GM21360 (cell line): ENCODE measurements at regions not wholly inside any gene's neighbourhood (a gene's known extent, or its start where the extent isn't known, plus 50 kb on each side); places are given as distances from the start of the nearest gene placed in this dataset.
"Not testable (repeated sequence)": the region's sequence is repeated elsewhere in the genome, so short reads cannot be mapped to it uniquely, and the experiment has no call there.

Experiments used
- ATAC-seq: cut with Tn5 transposase; IDR thresholded peaks from one replicate; pipeline ENCODE4 v1.9.1; 2021; ENCODE audit warnings: mild to moderate bottlenecking, moderate library complexity; ENCODE audit not compliant: unreplicated experiment

DNA sequence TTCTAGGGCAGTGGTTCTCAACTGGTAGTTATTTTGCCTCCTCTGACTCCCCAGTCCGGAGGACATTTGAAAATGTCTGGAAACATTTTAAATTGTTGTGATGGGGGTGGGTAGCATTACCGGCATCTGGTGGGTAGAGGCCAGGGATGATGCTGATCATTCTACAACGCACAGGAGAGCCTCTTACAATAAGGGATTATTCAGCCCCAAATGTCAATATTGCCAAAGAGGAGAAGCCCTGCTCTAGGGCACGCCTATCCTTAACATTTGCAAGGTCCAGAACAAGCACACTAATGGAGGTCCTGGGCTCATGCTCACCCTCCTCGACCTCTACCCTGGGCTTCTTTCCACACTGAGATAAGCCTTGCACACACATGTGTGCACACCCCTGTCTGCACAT is 106.4 kb downstream of the MINAR1 start:
- no peak for ATAC-seq

DNA sequence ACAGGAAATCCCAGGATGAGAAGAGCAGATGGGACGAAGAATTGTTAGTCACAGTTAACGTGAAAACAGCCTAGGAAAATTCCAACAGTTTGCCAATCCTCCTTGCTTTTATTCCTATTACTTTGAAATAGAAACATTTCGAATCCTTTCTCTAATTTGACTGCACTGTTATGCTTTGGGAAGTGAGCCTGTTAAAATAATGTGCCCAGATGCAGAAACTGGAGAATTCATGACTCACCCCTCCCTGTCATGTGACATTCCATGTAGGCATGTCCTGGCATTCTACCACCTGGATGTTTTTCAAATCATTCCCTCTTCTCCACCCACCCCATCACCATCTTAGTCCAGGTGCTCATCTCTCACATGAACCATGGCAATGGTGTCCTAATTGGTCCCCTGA is 107.3 kb downstream of the MINAR1 start:
- no peak for ATAC-seq

DNA sequence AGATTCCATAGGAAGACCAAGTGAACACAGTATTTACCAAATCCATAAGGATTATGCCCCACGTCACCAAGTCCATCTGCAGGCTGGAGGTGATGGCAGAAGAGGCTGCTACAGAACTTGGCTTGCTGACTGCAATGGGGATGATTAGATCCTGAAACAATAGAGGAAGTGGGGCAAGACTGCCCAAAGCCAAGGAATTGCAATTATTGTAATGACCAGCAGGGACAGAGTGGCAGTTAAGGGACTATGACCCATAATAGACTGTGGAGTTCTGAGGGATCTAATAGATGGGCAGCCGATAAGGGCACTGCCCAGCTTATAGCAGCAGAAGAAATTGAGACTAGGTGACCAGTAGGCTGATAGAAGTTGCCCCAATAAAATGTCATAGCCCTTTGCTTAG is 108.4 kb downstream of the MINAR1 start:
- ATAC-seq, result no peak

DNA sequence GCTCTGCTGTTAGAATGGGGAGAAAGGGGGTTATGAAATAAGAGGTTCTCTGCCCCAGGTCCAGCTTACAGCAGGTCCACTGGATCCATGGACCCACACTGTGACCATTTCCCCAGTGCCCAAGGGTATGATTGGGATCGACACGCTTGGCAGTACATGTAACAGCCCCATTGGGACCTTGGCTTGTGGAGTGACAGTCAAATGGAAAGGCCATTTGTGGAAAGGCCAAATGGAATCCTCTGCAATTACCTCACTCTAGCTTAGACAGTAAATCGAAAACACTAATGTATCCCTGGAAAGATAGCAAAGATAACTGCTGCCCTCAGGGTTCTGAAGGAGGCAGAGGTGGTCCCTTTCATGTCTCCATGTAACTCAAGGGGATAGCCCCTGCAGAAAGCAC is 109.1 kb downstream of the MINAR1 start:
- no peak for ATAC-seq

DNA sequence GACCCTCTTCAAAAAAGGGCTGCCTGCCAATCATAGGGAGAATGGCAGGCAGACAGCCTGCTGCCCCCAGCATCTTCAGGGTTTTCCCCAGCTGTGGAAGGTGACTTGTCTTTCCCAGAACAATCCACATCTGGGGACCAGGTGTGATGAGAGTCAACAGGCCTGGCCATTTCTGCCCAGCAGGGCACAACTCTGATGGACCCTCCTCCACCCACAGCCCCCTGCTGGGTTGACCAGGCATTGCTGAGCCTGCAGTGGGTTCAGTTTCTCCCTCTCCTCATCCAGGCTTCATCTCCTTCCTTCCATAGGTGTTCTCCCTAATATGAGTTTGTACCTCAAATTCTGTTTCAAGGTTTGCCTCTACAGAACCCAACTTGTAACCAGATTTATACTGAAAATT is 111.0 kb downstream of the MINAR1 start:
- ATAC-seq, result no peak

DNA sequence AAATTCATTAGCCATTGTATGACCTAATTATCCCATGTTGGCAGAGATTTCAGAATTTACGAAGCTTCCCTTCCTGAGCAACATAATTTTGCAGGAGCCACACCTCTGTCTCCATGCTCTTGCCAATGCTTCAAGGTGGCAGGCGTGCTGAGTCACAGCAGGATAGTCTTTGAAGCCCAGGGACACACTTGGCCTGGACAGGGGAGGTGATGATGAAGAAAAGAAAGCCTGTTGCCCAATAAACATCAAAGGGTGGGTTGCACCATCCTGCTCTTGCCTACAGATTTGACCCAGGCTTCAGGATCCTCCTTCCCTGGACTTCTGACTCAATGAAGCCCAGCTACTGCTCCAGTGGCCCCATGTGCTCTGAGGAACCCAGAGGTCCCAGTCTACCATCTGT is 117.1 kb downstream of the MINAR1 start:
- ATAC-seq, result no peak

DNA sequence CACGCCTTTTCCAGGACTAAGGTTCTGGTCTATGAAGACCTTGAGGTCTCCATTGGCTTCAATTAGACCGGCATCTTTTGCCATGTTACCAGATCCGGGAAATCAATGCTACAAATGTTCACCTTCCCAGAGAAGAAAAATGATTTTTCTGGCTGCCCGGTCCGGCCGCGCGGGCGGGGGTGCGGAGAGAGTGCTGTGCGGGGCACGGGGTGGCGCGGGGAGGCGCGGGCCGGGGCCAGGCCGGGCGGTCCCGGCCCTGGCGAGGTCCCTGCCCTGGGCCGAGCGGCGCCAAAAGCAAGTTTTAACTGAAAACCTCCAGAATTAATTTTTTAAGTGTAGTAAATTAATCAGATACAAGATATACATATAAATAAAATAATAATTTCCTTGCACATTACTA is 128.2 kb downstream of the MINAR1 start:
- no peak for ATAC-seq

DNA sequence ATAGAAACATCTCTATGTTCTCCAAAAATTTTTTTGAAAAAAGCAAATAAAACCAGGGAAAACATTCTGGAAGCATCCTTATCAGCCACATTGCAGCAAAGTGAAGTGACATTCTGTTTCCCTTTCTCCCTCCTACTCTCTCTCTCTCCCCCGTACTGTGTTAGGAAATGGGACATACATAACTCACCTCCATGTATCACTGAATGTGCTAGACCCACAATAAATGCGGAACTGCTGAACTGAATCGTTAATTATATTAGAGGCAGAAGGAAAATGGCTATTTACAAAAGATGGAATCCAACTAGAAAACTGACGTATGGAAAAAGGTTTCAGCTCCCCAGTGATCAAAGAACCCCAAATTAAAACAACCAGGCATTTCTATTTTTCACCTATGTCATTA is 129.8 kb downstream of the MINAR1 start:
- no peak for ATAC-seq

DNA sequence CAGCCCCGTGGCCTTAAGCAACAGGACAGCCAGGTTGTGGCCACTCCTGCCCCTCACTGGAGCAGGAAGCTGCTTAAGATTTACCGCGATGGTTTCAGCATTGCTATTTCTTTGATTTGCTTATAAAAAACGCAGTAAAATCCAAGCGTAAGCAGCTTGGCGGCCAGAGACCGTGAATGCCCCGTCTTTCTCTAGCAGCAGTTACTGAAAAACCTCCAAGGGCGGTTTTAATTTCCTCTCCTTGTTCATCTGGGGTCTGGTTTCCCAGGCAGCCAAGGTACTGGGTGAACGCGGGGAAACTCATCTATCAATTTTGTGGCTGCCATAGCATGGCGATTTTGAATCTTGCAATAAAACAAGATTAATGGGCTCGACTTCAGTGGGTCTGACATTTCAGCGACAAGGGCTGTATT is 130.3 kb downstream of the MINAR1 start:
- ATAC-seq, result no peak

DNA sequence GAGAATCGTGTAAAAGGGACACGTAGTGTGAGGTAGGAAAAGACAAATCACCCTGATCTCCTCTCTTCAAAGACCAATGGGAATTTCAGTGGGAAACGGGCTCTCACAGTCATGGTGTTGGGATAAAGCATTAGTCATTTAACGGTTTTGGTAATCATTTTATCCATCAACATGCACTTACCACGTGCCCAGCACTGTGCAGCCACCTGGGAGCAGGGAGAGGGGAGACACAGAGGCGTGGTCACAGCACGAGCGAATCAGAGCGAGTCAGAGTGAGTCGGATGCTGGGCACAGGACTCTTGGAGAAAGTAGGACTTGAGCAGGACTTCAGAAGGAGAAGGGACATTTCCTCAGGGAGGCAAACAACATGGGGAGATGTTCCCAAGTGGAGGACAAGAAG is 130.8 kb downstream of the MINAR1 start:
- no peak for ATAC-seq

DNA sequence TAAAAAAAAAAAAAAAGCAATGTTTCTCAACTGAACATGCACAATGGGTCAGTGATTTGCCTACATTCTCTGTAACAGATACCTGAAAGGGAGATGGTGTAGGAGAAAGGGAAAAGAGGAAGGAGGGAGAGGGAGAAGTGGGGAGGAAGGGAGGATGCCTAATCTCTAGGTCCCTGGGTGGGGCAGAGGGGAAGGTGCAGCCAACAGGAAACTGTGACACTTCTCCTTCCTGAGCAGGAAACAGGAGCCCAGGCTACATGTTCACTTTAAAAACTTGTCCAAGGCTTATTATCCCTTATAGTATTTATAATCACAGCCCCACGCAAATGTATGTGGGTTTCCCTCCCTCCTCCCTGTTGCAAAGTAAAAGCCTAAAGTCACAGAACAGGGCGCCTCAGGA is 137.9 kb downstream of the MINAR1 start:
- no peak for ATAC-seq

DNA sequence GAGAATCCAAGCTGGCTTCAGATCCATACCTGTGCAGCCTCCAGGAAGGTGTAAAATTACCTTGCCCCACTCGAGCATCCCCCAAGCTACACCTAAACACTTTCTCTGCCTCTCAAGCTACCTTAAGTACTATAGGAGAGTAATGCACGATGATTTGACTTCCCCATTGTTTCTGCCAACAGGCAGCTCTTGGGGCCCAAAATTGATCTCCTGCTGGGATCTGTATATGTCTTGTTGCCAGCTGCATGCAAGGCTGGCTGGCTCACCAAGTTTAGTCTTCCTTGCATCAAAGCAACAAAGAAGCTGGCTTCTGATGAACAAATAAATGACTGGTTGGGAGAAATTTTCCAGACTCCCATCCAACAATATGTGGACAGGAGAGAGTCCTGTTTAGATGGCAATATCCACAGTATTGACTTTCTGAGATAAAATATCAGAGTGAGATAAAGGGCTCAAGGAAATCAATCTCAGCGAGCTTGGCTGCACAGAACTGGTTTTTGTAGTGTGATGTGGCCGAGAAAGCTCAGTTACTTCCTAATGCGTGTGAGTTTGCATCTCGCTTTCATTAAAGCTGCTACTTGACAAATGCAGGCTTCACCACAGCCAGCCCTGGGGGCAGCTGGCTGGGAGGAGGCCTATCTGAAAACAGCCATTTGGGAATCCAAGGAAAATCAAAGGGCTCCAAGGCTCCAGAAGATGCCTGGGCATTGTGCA is 140.7 kb downstream of the MINAR1 start:
- no peak for ATAC-seq

DNA sequence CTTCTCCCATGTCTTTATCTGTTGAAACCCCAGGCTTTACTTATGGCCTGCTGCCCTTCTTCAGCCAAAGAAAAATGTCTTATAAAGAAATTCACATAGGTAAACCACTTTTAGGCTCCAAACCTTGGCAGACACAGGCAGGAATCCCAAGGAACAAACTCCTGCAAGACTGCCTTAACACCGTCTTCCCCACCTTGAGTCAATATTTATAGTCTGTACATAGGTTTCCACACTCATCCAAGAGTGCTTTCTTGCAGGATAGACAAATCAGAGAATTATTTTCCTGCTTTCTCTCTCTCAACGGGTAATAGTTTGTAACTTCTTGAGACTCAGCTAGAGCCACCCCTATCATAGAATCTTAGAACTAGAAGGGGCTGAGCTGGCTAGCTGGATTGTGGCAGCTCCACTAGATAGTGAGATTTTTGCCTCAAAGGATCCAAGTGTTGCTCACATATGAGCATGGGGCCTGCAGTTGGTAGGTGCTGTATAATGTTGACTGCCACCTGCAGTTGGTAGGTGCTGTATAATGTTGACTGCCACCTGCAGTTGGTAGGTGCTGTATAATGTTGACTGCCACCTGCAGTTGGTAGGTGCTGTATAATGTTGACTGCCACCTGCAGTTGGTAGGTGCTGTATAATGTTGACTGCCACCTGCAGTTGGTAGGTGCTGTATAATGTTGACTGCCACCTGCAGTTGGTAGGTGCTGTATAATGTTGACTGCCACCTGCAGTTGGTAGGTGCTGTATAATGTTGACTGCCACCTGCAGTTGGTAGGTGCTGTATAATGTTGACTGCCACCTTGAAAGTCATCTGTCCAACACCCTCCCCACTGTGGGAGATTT is 142.5 kb downstream of the MINAR1 start:
- ATAC-seq, result not testable (repeated sequence)

DNA sequence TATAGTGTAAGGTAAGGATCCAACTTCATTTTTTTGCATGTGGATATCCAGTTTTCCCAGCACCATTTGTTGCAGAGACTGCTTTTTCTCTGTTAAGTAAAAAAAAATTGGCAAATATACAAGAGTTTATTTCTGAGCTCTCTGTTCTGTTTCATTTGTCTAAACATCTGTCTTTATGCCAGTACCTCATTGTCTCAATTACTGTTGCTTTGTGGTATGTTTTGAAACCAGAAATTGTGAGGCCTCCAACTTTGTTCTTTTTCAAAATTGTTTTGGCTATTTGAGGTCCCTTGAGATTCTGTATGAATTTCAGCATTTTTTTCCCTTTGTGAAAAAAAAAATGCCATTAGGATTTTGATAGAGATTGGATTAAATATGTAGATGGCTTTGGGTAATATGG is 150.5 kb downstream of the MINAR1 start:
- no peak for ATAC-seq

DNA sequence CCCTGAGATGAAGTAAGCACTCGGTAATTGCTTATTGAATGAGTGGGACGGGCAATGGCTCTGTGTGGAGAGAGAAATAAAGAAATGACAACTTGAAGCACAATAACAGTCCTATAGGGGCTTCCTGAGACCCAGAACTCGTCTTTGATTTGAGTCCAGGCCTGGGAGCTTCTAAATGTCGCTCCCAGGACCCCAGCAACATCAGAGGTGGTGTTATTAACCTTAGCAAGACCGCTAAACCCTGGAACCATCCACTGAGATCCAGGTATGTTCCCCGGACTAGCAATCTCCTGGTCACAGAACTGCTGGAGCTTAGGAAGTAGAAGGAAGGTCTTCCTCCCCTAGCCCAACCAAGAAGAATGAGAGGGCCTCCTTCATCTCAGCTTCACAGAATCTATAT is 160.0 kb downstream of the MINAR1 start:
- no peak for ATAC-seq

DNA sequence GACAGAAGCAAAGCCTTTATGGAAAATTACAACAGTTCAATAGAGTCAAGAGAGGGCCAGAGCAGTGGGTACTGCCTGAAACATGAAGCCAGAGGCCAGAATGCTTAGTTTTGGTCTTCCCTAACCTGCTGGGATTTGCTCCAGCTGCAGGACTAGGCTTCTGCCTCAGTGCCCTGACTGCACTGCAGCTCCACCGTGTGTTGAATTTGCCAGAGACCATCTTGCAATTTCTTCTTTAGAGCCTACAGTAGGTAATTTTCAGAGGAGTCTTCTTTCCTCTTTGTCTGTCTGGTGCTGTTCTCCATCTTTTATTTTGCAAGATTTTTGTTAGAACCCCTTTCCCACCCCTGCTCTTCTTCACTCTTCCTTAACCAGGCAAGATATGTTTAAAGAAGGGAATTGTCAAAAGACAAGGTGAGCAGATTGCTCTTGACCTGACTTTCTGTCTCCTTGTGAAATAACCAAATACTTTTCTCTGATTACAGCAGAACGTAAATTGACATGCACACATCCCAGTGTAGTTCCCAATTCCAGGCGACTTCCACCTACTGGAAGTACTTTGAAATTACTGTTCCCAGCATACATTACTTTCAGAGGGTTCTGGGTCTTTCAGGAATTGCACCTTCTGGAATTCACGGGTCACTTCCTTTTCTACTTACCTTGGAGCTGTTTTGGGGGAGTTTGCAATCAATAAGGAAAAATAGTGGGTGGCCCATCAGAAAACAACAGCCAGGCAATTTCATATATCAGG is 161.2 kb downstream of the MINAR1 start:
- no peak for ATAC-seq

DNA sequence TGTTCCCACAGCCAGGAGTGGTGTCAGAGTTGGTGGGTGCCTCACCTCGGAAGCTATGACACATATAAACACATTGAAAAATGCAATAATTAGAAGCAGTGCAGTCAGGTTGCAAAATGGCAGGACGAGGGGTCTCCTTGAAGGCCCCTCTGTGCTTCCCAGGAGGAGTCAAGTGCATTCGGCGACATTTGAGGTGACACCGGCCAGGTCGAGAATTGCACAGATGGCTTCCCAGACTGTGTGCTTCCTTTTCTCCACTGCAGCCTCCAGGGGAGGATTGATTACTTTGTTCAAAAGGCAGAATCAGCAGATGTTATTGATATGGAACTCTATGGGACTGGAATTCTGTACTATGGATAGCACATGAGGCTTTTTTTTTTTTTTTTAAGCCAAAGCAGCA is 163.2 kb downstream of the MINAR1 start:
- no peak for ATAC-seq

DNA sequence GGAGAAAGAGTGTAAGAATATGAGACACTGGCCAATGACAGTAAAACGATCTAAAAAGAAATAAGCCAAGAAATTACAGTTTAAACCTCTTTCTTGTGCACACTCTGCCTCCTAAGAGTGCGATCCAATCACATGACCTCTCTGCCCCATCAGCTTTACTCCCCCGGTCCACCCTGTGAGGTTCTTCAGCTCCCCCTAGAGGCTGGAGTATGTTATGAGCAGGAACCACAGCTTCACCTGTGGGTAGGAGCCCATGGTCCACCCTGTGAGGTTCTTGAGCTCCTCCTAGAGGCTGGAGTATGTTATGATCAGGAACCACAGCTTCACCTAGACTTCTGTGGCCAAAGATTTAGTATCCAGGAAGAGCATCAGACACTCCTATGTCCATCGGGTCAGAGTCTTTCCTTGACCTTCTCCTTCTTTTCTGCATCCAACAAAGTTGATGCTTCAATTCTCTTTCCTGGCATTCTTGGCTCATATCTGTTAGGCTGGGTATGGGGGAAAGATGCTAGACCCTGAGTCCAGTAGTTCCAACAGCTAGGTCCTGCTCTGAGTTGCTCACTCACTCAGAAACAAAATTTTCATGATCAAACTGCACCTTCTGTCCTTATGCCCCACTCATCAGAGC is 164.0 kb downstream of the MINAR1 start:
- ATAC-seq, result peak; percentile 98

DNA sequence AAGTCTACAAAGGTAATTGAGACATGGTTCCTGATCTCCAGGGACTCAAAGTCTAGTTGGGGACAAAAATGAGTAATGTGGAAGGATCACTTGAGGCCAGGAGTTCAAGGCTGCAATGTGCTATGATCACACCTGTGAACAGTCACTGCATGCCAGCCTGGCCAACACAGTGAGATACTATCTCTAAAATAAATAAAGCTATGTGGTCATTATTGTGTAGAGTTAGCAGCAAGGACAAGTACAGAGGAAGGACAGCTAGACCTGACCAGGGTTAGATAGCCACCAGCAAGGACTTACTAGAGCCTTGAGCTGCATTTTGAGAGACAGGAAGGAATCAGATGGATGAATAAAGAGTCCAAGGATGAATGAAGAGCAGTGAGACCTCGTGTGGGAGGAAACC is 166.5 kb downstream of the MINAR1 start:
- ATAC-seq, result no peak

DNA sequence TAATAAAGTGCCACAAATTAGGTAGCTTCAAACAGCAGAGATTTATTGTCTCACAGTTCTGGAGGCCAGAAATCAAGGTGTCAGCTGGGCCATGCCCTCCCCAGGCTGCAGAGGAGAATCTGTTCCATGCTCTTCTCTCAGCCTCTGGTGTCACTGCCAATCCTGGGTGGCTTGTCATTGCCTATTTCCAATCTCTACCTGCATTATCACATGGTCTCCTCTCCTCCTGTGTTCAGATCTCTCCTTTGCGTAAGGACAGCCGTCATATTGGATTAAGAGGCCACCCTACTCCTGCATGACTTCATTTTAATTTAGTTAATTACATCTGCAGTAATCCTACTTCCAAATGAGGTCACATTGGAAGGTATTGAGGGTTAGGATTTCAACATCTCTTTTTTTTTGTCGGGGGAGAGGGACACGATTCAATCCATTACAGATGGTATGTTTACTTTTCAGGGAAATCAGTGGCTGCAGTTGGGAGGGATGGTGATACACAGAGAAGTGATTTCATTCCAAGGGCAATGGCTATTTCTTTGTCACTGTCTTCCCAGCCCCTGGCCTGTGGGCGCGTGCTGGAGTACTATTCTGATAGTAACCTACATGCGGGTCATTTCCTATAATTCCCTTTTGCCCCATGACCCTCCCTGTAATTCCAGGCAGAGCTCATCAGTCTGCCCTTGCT is 169.4 kb downstream of the MINAR1 start:
- no peak for ATAC-seq

DNA sequence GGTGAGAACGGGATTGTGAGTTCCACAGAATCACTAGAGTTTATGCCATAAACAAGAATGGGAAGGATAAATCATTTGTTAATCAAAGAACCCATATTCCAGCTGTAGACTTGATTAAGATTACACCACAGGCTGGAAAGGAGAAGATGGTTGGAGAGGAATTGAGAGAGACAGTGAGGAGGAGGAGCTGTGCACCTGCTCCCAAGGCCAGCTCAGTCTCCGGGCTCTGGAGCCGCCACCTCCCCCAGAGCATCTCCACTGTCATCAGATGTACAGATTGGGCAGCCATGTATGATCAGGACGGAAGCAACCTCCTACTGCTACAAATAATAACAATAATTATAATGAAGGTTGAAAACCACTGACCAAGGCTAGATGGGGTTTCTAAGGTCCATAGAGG is 170.0 kb downstream of the MINAR1 start:
- ATAC-seq, result no peak
